ENCODE measurements at regions not wholly inside any gene's neighbourhood (a gene's known extent, or its start where the extent isn't known, plus 50 kb on each side); places are given as distances from the start of the nearest gene placed in this dataset.

- peaks cover 0 to 5% of the 10 kb centered on the region in 2 donors for H3K9me3 ChIP-seq
- H3K4me1 ChIP-seq = peaks cover 6 to 14% of the 10 kb centered on the region in 2 donors
- intact Hi-C loops (cut with DNase I) = no loop called here
- DNase-seq (no peak), ATAC-seq (no peak)
- H3K27ac ChIP-seq = no peak overlapping the region
- H3K36me3 ChIP-seq = no peaks in the 10 kb centered on the region
- H3K27me3 ChIP-seq = no peaks in the 10 kb centered on the region
- H3K4me3 ChIP-seq = no peak overlapping the region
- no peak for TF ChIP-seq CTCF (IDR thresholded peaks at IDR 0.05)
These were observed 160.3 kb downstream of the KATNAL1 start for GRCh38 chr13:30147015-30147414.

GRCh38 chr13:30145709-30146367 lies 161.5 kb downstream of the KATNAL1 start:
- Histone ChIP-seq H3K4me3 (no peak overlapping the region), H3K36me3 (no peaks in the 10 kb centered on the region), H3K9me3 (peaks cover 0 to 5% of the 10 kb centered on the region in 2 donors), H3K27ac (no peak overlapping the region), H3K27me3 (no peaks in the 10 kb centered on the region), H3K4me1 (peaks cover 6 to 14% of the 10 kb centered on the region in 2 donors)
- DNase-seq = no peak
- no peak for ATAC-seq
- intact Hi-C loops (cut with DNase I) = no loop called here
- TF ChIP-seq CTCF (IDR thresholded peaks at IDR 0.05) = no peak

DNA sequence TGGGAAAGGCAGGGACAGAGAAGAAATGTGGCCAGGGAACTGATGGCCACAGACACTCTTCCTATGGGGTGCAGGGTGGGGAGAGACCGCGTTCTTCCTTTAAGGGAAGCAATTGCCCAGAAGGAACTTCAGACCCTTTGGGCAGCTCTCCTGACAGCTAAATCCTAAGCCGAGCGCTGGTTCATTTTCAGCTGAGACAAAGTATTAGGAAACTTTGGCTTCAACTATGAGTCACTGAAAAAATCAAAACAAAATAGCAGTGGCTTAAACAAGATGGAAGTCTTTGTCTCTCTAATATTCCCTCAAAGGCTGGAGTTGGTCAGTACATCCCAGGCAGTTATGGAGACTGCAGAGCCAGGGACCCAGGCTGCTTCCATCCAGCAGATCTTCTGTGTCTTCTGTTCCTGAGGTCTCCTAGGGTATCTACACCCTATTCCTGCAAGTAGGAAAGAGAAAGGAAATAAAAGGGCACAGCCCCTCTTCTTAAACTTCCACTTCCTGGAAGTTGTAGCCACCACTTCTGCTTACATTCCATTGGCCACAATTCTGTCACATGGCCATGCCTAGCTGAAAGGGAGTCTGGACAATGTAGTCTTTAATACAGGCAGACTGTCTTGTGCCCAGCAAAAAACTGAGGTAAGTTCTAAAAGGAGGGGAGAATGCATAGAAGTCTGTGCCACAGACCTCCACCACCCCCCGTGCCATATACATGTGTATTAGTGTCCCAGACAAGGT lies 163.5 kb downstream of the KATNAL1 start:
- ATAC-seq = no peak
- intact Hi-C loops (cut with DNase I) = no loop called here
- H3K27ac ChIP-seq = no peak overlapping the region

GRCh38 chr13:30142486-30143211 lies 164.7 kb downstream of the KATNAL1 start:
- Histone ChIP-seq H3K27me3 (no peaks in the 10 kb centered on the region), H3K9me3 (peaks cover 0 to 5% of the 10 kb centered on the region in 2 donors), H3K27ac (peak overlapping the region in 1 of 2 donors; percentile 26), H3K4me3 (no peak overlapping the region), H3K4me1 (peaks cover 3 to 14% of the 10 kb centered on the region in 2 donors), H3K36me3 (no peaks in the 10 kb centered on the region)
- DNase-seq = no peak
- no peak for TF ChIP-seq CTCF (IDR thresholded peaks at IDR 0.05)
- intact Hi-C loops (cut with DNase I) = no loop called here
- peak; percentile 79 for ATAC-seq

More for the DNA sequence above, 163.5 kb downstream of the KATNAL1 start:
- Histone ChIP-seq H3K4me1 (peaks cover 6 to 14% of the 10 kb centered on the region in 2 donors), H3K4me3 (no peak overlapping the region), H3K9me3 (peaks cover 0 to 5% of the 10 kb centered on the region in 2 donors), H3K36me3 (no peaks in the 10 kb centered on the region), H3K27me3 (no peaks in the 10 kb centered on the region)
- DNase-seq = no peak
- no peak for TF ChIP-seq CTCF (IDR thresholded peaks at IDR 0.05)

Measured in left lung (tissue), 4 donors.